DND-41 (cell line): ENCODE measurements at regions not wholly inside any gene's neighbourhood (a gene's known extent, or its start where the extent isn't known, plus 50 kb on each side); places are given as distances from the start of the nearest gene placed in this dataset.

Source experiments
- ATAC-seq: fragments of 200-7000 bp; cut with Tn5 transposase; 3 replicates; pipeline ENCODE4 v1.9.1; 2021; ENCODE audit warnings: low read depth; ENCODE audit not compliant: insufficient read depth
- DNase-seq: peaks from one replicate; pipeline ENCODE4 v3.0.0-alpha.2; 2020
- H2AFZ ChIP-seq: 2 replicates; pipeline ENCODE4 v1.6.0; 2012; ENCODE audit warnings: low read depth, low read length
- H3K27ac ChIP-seq: 2 replicates; pipeline ENCODE4 v1.5.1; 2012; ENCODE audit warnings: low read length, inconsistent platforms
- H3K27me3 ChIP-seq: fragments of 200-600 bp; sonication (generic); 2 replicates; pipeline ENCODE4 v1.6.0; 2012; ENCODE audit warnings: low read length, mild to moderate bottlenecking, inconsistent platforms; ENCODE audit not compliant: insufficient read depth, poor library complexity
- H3K36me3 ChIP-seq: 2 replicates; pipeline ENCODE4 v1.5.1; 2012; ENCODE audit warnings: low read length, inconsistent platforms; ENCODE audit not compliant: insufficient read depth
- H3K4me1 ChIP-seq: 2 replicates; pipeline ENCODE4 v1.5.1; 2012; ENCODE audit warnings: mild to moderate bottlenecking, low read length; ENCODE audit not compliant: insufficient read depth
- H3K4me2 ChIP-seq: 2 replicates; pipeline ENCODE4 v1.6.0; 2012; ENCODE audit warnings: mild to moderate bottlenecking, moderate library complexity, low read length, inconsistent platforms; ENCODE audit not compliant: insufficient read depth
- H3K4me3 ChIP-seq, 2 experiments: fragments of 200-600 bp in 1 of 2; shearing (Covaris generic) in 1 of 2; 2 replicates each; pipeline ENCODE4 v1.5.1; 2012 to 2016; ENCODE audit warnings: inconsistent platforms in 2 of 2, low read length in 2 of 2, mild to moderate bottlenecking in 2 of 2, low read depth in 1 of 2, moderate library complexity in 1 of 2
- H3K79me2 ChIP-seq: 2 replicates; pipeline ENCODE4 v1.6.0; 2012; ENCODE audit warnings: low read length, inconsistent platforms; ENCODE audit not compliant: insufficient read depth
- H3K9ac ChIP-seq: 2 replicates; pipeline ENCODE4 v1.6.0; 2012; ENCODE audit warnings: low read depth, mild to moderate bottlenecking, inconsistent platforms, low read length, moderate library complexity
- H3K9me3 ChIP-seq: 2 replicates; pipeline ENCODE4 v1.5.1; 2012; ENCODE audit warnings: low read length, moderate library complexity, mild to moderate bottlenecking, inconsistent platforms; ENCODE audit not compliant: insufficient read depth, severe bottlenecking
- H4K20me1 ChIP-seq: 2 replicates; pipeline ENCODE4 v1.6.0; 2012; ENCODE audit warnings: low read length; ENCODE audit not compliant: insufficient read depth
- EZH2 ChIP-seq: IDR thresholded peaks from 3 replicates; pipeline ENCODE4 v1.6.1; 2012; ENCODE audit warnings: borderline replicate concordance, low read depth, mild to moderate bottlenecking, moderate library complexity, low read length, inconsistent platforms; ENCODE audit not compliant: severe bottlenecking
- TF ChIP-seq, protein P1 (sequence below): IDR thresholded peaks from 2 replicates; pipeline ENCODE4 v1.5.1; 2012; ENCODE audit warnings: borderline replicate concordance, low read length, moderate library complexity, mild to moderate bottlenecking; ENCODE audit not compliant: poor library complexity, severe bottlenecking; ENCODE audit errors: extremely low read depth

GRCh38 chr13:39144391-39144790 is 106.1 kb downstream of the NHLRC3 start:
- H2AFZ ChIP-seq: no peak overlapping the region

DNA sequence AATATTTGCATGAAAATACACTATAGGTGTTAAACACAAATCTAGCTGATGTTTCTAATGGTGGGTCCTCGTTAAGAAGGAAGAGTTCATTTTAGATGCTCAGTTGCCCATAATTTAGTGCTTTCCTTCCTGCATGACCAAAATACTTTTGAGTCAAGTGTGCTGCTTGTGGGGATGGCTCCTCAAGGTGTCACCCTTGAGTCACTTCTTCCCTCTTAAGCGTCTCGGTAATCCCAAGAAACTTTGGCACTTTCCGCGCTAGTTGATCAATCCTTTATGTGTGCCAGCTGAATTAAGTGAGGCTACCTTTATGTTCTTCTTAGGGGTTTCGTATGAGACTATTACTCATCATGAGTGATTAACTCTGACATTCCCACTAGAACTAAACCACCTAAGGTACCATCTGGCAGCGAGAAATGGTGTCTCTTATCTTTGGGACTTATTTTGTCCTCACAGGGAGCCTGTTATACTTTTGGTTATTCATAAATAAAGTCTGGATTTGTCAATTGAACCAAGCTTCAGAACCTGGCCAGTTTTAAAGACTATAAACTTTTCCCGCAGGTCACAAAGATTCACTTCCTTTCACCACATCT is 106.8 kb downstream of the NHLRC3 start:
- TF ChIP-seq, protein P1, sequence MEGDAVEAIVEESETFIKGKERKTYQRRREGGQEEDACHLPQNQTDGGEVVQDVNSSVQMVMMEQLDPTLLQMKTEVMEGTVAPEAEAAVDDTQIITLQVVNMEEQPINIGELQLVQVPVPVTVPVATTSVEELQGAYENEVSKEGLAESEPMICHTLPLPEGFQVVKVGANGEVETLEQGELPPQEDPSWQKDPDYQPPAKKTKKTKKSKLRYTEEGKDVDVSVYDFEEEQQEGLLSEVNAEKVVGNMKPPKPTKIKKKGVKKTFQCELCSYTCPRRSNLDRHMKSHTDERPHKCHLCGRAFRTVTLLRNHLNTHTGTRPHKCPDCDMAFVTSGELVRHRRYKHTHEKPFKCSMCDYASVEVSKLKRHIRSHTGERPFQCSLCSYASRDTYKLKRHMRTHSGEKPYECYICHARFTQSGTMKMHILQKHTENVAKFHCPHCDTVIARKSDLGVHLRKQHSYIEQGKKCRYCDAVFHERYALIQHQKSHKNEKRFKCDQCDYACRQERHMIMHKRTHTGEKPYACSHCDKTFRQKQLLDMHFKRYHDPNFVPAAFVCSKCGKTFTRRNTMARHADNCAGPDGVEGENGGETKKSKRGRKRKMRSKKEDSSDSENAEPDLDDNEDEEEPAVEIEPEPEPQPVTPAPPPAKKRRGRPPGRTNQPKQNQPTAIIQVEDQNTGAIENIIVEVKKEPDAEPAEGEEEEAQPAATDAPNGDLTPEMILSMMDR: peak; percentile 63
- TF ChIP-seq EZH2: no peak
- H3K27me3 ChIP-seq: peaks cover 4% of the 10 kb centered on the region

More at GRCh38 chr13:39144391-39144790, 106.1 kb downstream of the NHLRC3 start:
- DNase-seq (no peak), ATAC-seq (no peak)
- H3K4me2 ChIP-seq: no peak overlapping the region
- no peak overlapping the region for H3K27ac ChIP-seq
- TF ChIP-seq EZH2: no peak
- TF ChIP-seq, protein P1: no peak
- no peaks in the 10 kb centered on the region for H3K9me3 ChIP-seq
- H3K36me3 ChIP-seq: no peaks in the 10 kb centered on the region
- no peaks in the 10 kb centered on the region for H4K20me1 ChIP-seq
- H3K27me3 ChIP-seq: no peaks in the 10 kb centered on the region
- no peak overlapping the region for H3K9ac ChIP-seq
- H3K79me2 ChIP-seq: no peaks in the 10 kb centered on the region
- H3K4me3 ChIP-seq: no peak overlapping the region
- no peaks in the 10 kb centered on the region for H3K4me1 ChIP-seq

DNA sequence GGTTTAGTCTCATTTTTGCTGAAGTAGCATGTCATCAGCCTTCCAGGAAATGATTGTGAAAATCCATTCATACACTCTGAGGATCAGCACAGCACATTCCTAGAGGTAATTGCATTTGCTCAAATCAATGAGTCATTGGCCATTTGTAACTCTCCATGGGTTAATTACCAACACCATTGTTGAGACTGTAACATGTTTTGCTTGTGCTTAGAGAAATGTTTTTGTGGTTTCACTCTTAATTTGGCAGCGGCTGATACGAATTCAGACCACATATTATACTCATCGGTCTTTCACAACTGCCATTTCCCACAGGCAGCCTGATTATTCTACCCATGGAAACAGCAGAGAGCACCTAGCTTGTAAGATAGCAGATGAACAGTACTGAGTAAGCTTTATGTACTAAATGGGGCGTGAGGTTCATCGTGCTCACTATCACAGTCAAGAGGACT is 110.3 kb downstream of the NHLRC3 start:
- H3K79me2 ChIP-seq: no peaks in the 10 kb centered on the region
- no peaks in the 10 kb centered on the region for H3K36me3 ChIP-seq
- no peak overlapping the region for H3K27ac ChIP-seq
- TF ChIP-seq, protein P1: no peak
- no peak for TF ChIP-seq EZH2
- DNase-seq (no peak), ATAC-seq (no peak)
- no peak overlapping the region for H3K9ac ChIP-seq
- H3K4me1 ChIP-seq: no peaks in the 10 kb centered on the region
- no peak overlapping the region for H3K4me3 ChIP-seq
- no peaks in the 10 kb centered on the region for H4K20me1 ChIP-seq
- H2AFZ ChIP-seq: no peak overlapping the region
- H3K4me2 ChIP-seq: no peak overlapping the region
- H3K9me3 ChIP-seq: no peaks in the 10 kb centered on the region
- peaks cover 4% of the 10 kb centered on the region for H3K27me3 ChIP-seq

More for the DNA sequence above, 106.8 kb downstream of the NHLRC3 start:
- no peaks in the 10 kb centered on the region for H3K9me3 ChIP-seq
- H3K79me2 ChIP-seq: no peaks in the 10 kb centered on the region
- H3K9ac ChIP-seq: no peak overlapping the region
- H3K4me1 ChIP-seq: no peaks in the 10 kb centered on the region
- no peaks in the 10 kb centered on the region for H4K20me1 ChIP-seq
- no peak for DNase-seq
- H3K27ac ChIP-seq: no peak overlapping the region
- H3K4me2 ChIP-seq: no peak overlapping the region
- 0 out of 3 replicates have a peak, but pooled peaks have one; percentile 42 for ATAC-seq
- H3K36me3 ChIP-seq: no peaks in the 10 kb centered on the region
- no peak overlapping the region for H3K4me3 ChIP-seq
- no peak overlapping the region for H2AFZ ChIP-seq

DNA sequence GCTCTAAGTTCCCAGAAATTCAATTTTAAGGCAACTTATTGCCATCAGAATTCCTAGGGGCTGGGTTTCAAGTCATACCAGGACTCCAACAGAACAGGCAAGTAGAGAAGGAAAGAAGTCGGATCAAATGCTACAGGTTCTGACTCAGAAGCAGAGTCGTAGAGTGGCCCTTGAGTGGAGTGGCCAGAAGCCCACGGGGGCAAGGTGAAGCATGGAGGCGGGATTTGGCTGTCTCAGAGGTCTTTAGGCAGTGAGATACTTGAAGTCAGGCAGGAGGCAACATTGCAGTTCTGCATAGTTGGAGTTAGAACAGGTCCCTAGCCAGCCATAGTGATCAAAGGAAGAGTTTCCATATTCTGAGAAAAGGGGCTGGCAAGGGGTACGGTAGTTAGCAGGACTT is 111.6 kb downstream of the NHLRC3 start:
- Histone ChIP-seq H3K27ac (no peak overlapping the region), H3K79me2 (no peaks in the 10 kb centered on the region), H2AFZ (no peak overlapping the region), H3K36me3 (no peaks in the 10 kb centered on the region), H4K20me1 (no peaks in the 10 kb centered on the region), H3K9me3 (no peaks in the 10 kb centered on the region), H3K4me3 (no peak overlapping the region), H3K4me1 (no peaks in the 10 kb centered on the region), H3K27me3 (peaks cover 4% of the 10 kb centered on the region), H3K9ac (no peak overlapping the region), H3K4me2 (no peak overlapping the region)
- TF ChIP-seq EZH2: no peak
- TF ChIP-seq, protein P1: no peak
- DNase-seq (no peak), ATAC-seq (no peak)
